SK-N-SH treated with all-trans-retinoic acid at 6 μM for 48 hours (cell line): ENCODE measurements at regions not wholly inside any gene's neighbourhood (a gene's known extent, or its start where the extent isn't known, plus 50 kb on each side); places are given as distances from the start of the nearest gene placed in this dataset.
"Not testable (repeated sequence)": the region's sequence is repeated elsewhere in the genome, so short reads cannot be mapped to it uniquely, and the experiment has no call there.

ENCODE experiments used
- ESRRG ChIP-seq: fragments of 250-450 bp; sonication (Bioruptor Pico); IDR thresholded peaks from 2 replicates; pipeline ENCODE4 v1.6.1; 2021; ENCODE audit warnings: mild to moderate bottlenecking
- GLIS3 ChIP-seq: fragments of 250-450 bp; sonication (Bioruptor Pico); IDR thresholded peaks from 2 replicates; pipeline ENCODE4 v1.5.0; 2020; ENCODE audit warnings: mild to moderate bottlenecking, moderate library complexity
- OSR1 ChIP-seq: fragments of 250-450 bp; sonication (Bioruptor Pico); IDR thresholded peaks from 2 replicates; pipeline ENCODE4 v1.8.0; 2022; ENCODE audit warnings: moderate library complexity, mild to moderate bottlenecking, inconsistent platforms
- PATZ1 ChIP-seq: fragments of 250-450 bp; sonication (Bioruptor Pico); IDR thresholded peaks from 2 replicates; pipeline ENCODE4 v1.8.0; 2020; ENCODE audit warnings: mild to moderate bottlenecking, moderate library complexity, borderline replicate concordance
- RARB ChIP-seq: fragments of 250-450 bp; sonication (Bioruptor Pico); IDR thresholded peaks from 2 replicates; pipeline ENCODE4 v1.8.0; 2021; ENCODE audit warnings: mild to moderate bottlenecking, moderate library complexity
- TF ChIP-seq, protein P1 (sequence below): fragments of 250-450 bp; sonication (Bioruptor Pico); IDR thresholded peaks from 2 replicates; pipeline ENCODE4 v1.5.0; 2020; ENCODE audit warnings: mild to moderate bottlenecking, moderate library complexity

DNA sequence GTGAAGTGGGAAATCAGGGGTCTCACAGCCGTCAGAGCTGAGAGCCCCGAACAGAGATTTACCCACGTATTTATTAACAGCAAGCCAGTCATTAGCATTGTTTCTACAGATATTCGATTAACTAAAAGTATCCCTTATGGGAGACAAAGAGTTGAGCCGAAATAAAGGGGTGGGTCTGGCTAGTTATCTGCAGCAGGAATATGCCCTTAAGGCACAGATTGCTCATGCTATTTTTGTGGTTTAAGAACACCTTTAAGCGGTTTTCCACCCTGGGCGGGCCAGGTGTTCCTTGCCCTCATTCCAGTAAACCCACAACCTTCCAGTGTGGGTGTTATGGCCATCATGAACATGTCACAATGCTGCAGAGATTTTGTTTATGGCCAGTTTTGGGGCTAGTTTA, 1012.9 kb downstream of the DIPK2A start:
- not testable (repeated sequence) for TF ChIP-seq PATZ1 (CRISPR knock-in tag); GLIS3; ESRRG; OSR1 (CRISPR knock-in tag); RARB
- TF ChIP-seq, protein P1, sequence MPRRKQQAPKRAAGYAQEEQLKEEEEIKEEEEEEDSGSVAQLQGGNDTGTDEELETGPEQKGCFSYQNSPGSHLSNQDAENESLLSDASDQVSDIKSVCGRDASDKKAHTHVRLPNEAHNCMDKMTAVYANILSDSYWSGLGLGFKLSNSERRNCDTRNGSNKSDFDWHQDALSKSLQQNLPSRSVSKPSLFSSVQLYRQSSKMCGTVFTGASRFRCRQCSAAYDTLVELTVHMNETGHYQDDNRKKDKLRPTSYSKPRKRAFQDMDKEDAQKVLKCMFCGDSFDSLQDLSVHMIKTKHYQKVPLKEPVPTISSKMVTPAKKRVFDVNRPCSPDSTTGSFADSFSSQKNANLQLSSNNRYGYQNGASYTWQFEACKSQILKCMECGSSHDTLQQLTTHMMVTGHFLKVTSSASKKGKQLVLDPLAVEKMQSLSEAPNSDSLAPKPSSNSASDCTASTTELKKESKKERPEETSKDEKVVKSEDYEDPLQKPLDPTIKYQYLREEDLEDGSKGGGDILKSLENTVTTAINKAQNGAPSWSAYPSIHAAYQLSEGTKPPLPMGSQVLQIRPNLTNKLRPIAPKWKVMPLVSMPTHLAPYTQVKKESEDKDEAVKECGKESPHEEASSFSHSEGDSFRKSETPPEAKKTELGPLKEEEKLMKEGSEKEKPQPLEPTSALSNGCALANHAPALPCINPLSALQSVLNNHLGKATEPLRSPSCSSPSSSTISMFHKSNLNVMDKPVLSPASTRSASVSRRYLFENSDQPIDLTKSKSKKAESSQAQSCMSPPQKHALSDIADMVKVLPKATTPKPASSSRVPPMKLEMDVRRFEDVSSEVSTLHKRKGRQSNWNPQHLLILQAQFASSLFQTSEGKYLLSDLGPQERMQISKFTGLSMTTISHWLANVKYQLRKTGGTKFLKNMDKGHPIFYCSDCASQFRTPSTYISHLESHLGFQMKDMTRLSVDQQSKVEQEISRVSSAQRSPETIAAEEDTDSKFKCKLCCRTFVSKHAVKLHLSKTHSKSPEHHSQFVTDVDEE (CRISPR knock-in tag): not testable (repeated sequence)
